H9 (cell line): ENCODE measurements at regions not wholly inside any gene's neighbourhood (a gene's known extent, or its start where the extent isn't known, plus 50 kb on each side); places are given as distances from the start of the nearest gene placed in this dataset.

ENCODE experiments used
- DNase-seq: peaks from one replicate; pipeline ENCODE4 v3.0.0-alpha.2; 2017
- H2AFZ ChIP-seq: one replicate; pipeline ENCODE4 v1.6.1; 2013; ENCODE audit warnings: mild to moderate bottlenecking, low read length, control low read depth, moderate library complexity
- H2AK5ac ChIP-seq: 2 replicates; pipeline ENCODE4 v1.6.1; 2013; ENCODE audit warnings: low read length, control low read depth, mixed read lengths; ENCODE audit not compliant: insufficient read length
- H2BK120ac ChIP-seq: one replicate; pipeline ENCODE4 v1.6.1; 2013; ENCODE audit warnings: low read depth, mild to moderate bottlenecking, low read length, control low read depth, inconsistent platforms; ENCODE audit not compliant: poor library complexity, severe bottlenecking
- H2BK12ac ChIP-seq: 2 replicates; pipeline ENCODE4 v1.6.1; 2013; ENCODE audit warnings: low read length, control low read depth, mixed read lengths, low read depth; ENCODE audit not compliant: insufficient read length
- H2BK15ac ChIP-seq: 2 replicates; pipeline ENCODE4 v1.6.1; 2013; ENCODE audit warnings: low read depth, low read length, control low read depth
- H2BK20ac ChIP-seq: one replicate; pipeline ENCODE4 v1.6.1; 2013; ENCODE audit warnings: low read depth, mild to moderate bottlenecking, low read length, control low read depth, inconsistent platforms; ENCODE audit not compliant: poor library complexity, severe bottlenecking
- H2BK5ac ChIP-seq: 2 replicates; pipeline ENCODE4 v1.6.1; 2013; ENCODE audit warnings: low read length, control low read depth, mixed read lengths; ENCODE audit not compliant: insufficient read length
- H3K14ac ChIP-seq: 2 replicates; pipeline ENCODE4 v1.6.1; 2013; ENCODE audit warnings: low read length, control low read depth; ENCODE audit not compliant: insufficient read depth
- H3K18ac ChIP-seq: 2 replicates; pipeline ENCODE4 v1.6.1; 2013; ENCODE audit warnings: low read depth, mild to moderate bottlenecking, mixed read lengths, low read length, control low read depth; ENCODE audit not compliant: insufficient read length
- H3K23ac ChIP-seq: 2 replicates; pipeline ENCODE4 v1.6.1; 2013; ENCODE audit warnings: low read length, control low read depth, mixed read lengths, low read depth; ENCODE audit not compliant: insufficient read length
- H3K23me2 ChIP-seq: 2 replicates; pipeline ENCODE4 v1.6.1; 2013; ENCODE audit warnings: low read depth, mild to moderate bottlenecking, mixed read lengths, low read length, control low read depth; ENCODE audit not compliant: insufficient read length, poor library complexity, severe bottlenecking
- H3K27ac ChIP-seq: 2 replicates; pipeline ENCODE4 v1.5.1; 2013; ENCODE audit warnings: low read length, control low read depth, mixed read lengths, low read depth; ENCODE audit not compliant: insufficient read length
- H3K27me3 ChIP-seq: 2 replicates; pipeline ENCODE4 v1.6.1; 2013; ENCODE audit warnings: low read length, control low read depth, inconsistent platforms; ENCODE audit not compliant: insufficient read depth
- H3K4ac ChIP-seq: 2 replicates; pipeline ENCODE4 v1.6.1; 2013; ENCODE audit warnings: low read depth, mild to moderate bottlenecking, control low read depth, inconsistent platforms, low read length, moderate library complexity
- H3K4me1 ChIP-seq: 2 replicates; pipeline ENCODE4 v1.6.1; 2013; ENCODE audit warnings: low read length, control low read depth, inconsistent platforms; ENCODE audit not compliant: insufficient read depth
- H3K4me2 ChIP-seq: 2 replicates; pipeline ENCODE4 v1.6.1; 2013; ENCODE audit warnings: low read length, control low read depth, mixed read lengths; ENCODE audit not compliant: insufficient read length, insufficient read depth
- H3K56ac ChIP-seq: 2 replicates; pipeline ENCODE4 v1.6.1; 2013; ENCODE audit warnings: low read depth, mild to moderate bottlenecking, mixed read lengths, low read length, control low read depth; ENCODE audit not compliant: insufficient read length
- H3K79me1 ChIP-seq: 2 replicates; pipeline ENCODE4 v1.6.1; 2013; ENCODE audit warnings: low read depth, mild to moderate bottlenecking, moderate library complexity, low read length, control low read depth, inconsistent platforms; ENCODE audit not compliant: insufficient read depth, poor library complexity, severe bottlenecking
- H3K79me2 ChIP-seq: 2 replicates; pipeline ENCODE4 v1.6.1; 2013; ENCODE audit warnings: low read length, control low read depth, inconsistent platforms; ENCODE audit not compliant: insufficient read depth
- H3K9ac ChIP-seq: 2 replicates; pipeline ENCODE4 v1.6.1; 2013; ENCODE audit warnings: low read length, control low read depth, mixed read lengths; ENCODE audit not compliant: insufficient read length; ENCODE audit errors: extremely low read depth
- H3K9me3 ChIP-seq: one replicate; pipeline ENCODE4 v1.6.1; 2013; ENCODE audit warnings: low read depth, low read length, inconsistent platforms; ENCODE audit not compliant: control insufficient read depth
- H3T11ph ChIP-seq: one replicate; pipeline ENCODE4 v1.6.1; 2013; ENCODE audit warnings: mild to moderate bottlenecking, low read length, control low read depth, inconsistent platforms
- H4K20me1 ChIP-seq: one replicate; pipeline ENCODE4 v1.6.1; 2013; ENCODE audit not compliant: control insufficient read depth, insufficient read length, insufficient read depth
- H4K5ac ChIP-seq: 2 replicates; pipeline ENCODE4 v1.6.1; 2013; ENCODE audit warnings: low read depth, mild to moderate bottlenecking, mixed read lengths, low read length, control low read depth; ENCODE audit not compliant: insufficient read length
- H4K8ac ChIP-seq: replicated peaks from 2 replicates; pipeline ENCODE4 v1.6.1; 2013; ENCODE audit warnings: low read length, control low read depth, mixed read lengths, low read depth; ENCODE audit not compliant: insufficient read length
- H4K91ac ChIP-seq: 2 replicates; pipeline ENCODE4 v1.6.1; 2013; ENCODE audit warnings: low read depth, mild to moderate bottlenecking, moderate library complexity, mixed read lengths, low read length, control low read depth; ENCODE audit not compliant: insufficient read length
- H3K27ac Mint-ChIP-seq, 3 experiments: 2 replicates in 2 of 3; 3 replicates in 1 of 3; pipeline ENCODE4 v1.8.0; 2020 to 2021; ENCODE audit warnings: mixed read lengths in 3 of 3, mild to moderate bottlenecking in 1 of 3, moderate library complexity in 1 of 3
- H3K27me3 Mint-ChIP-seq: 2 replicates; pipeline ENCODE4 v1.8.0; 2021; ENCODE audit warnings: low read depth, mild to moderate bottlenecking, moderate library complexity, mixed read lengths
- H3K36me3 Mint-ChIP-seq, 3 experiments: 2 replicates in 2 of 3; 3 replicates in 1 of 3; pipeline ENCODE4 v1.8.0; 2020 to 2021; ENCODE audit warnings: low read depth in 3 of 3, mixed read lengths in 3 of 3; ENCODE audit not compliant: insufficient read depth in 1 of 3
- H3K4me1 Mint-ChIP-seq, 2 experiments: 2 replicates each; pipeline ENCODE4 v1.8.0; 2020; ENCODE audit warnings: mixed read lengths in 2 of 2
- H3K4me3 Mint-ChIP-seq, 2 experiments: 2 replicates in 1 of 2; 3 replicates in 1 of 2; pipeline ENCODE4 v1.8.0; 2020 to 2021; ENCODE audit warnings: mild to moderate bottlenecking in 2 of 2, mixed read lengths in 2 of 2, moderate library complexity in 1 of 2
- H3K9me3 Mint-ChIP-seq, 2 experiments: 2 replicates in 1 of 2; 3 replicates in 1 of 2; pipeline ENCODE4 v1.8.0; 2020; ENCODE audit warnings: mild to moderate bottlenecking in 2 of 2, mixed read lengths in 2 of 2, moderate library complexity in 1 of 2
- CTCF ChIP-seq: fragments of 200-600 bp; sonication (generic); conservative IDR thresholded peaks from 3 replicates; pipeline ENCODE4 v1.8.0; 2021; ENCODE audit warnings: antibody characterized with exemption, mild to moderate bottlenecking
- WGBS: extraction: QIAGEN DNeasy Blood & Tissue Kit; methylation state at CpG from one replicate; pipeline ENCODE4 v1.1.7; 2013; ENCODE audit warnings: missing lambda C conversion rate, low lambda C conversion rate, mixed read lengths; ENCODE audit not compliant: insufficient read length; ENCODE audit errors: extremely low coverage; 5-methylcytosine and 5-hydroxymethylcytosine counted together

- Histone ChIP-seq H3K4me1 (peaks cover 6% of the 10 kb centered on the region; the same call in 1 of the 2 replicates), H3K4ac (no peak overlapping the region), H3K79me1 (no peaks in the 10 kb centered on the region), H2AFZ (no peak overlapping the region), H3T11ph (no peak overlapping the region), H2BK5ac (no peak overlapping the region), H2AK5ac (no peak overlapping the region), H4K5ac (no peak overlapping the region), H3K18ac (no peak overlapping the region), H3K56ac (no peak overlapping the region), H3K4me2 (no peak overlapping the region), H3K9me3 (no peaks in the 10 kb centered on the region), H2BK12ac (no peak overlapping the region), H4K20me1 (no peaks in the 10 kb centered on the region), H2BK20ac (no peak overlapping the region), H4K91ac (no peak overlapping the region), H3K23ac (no peak overlapping the region), H3K27ac (no peak overlapping the region), H2BK15ac (no peak overlapping the region), H2BK120ac (no peak overlapping the region), H3K27me3 (no peaks in the 10 kb centered on the region), H3K79me2 (no peaks in the 10 kb centered on the region), H3K23me2 (no peaks in the 10 kb centered on the region), H3K9ac (no peak overlapping the region), H4K8ac (no peak overlapping the region), H3K14ac (no peak overlapping the region)
- H3K4me3 Mint-ChIP-seq, result no peak overlapping the region
- no peak for DNase-seq
- H3K4me1 Mint-ChIP-seq, result peaks cover 9% of the 10 kb centered on the region in 2 experiments
- no peaks in the 10 kb centered on the region for H3K27me3 Mint-ChIP-seq
- H3K9me3 Mint-ChIP-seq, result no peaks in the 10 kb centered on the region
- no peak overlapping the region for H3K27ac Mint-ChIP-seq
- no peak for TF ChIP-seq CTCF
- H3K36me3 Mint-ChIP-seq, result no peaks in the 10 kb centered on the region
- no CpG with 5 or more reads among the region's 2 CpGs for WGBS
Observed at GRCh38 chr12:92259696-92260251, 114.1 kb upstream of the BTG1 start.
